Fibroblast of villous mesenchyme (primary cell): ENCODE measurements at regions not wholly inside any gene's neighbourhood (a gene's known extent, or its start where the extent isn't known, plus 50 kb on each side); places are given as distances from the start of the nearest gene placed in this dataset.

Experiments used
- DNase-seq: peaks from one replicate; pipeline ENCODE4 v3.0.0-alpha.2; 2010; ENCODE audit warnings: low read depth
- H3K4me3 ChIP-seq: 2 replicates; pipeline ENCODE4 v1.5.1; 2011; ENCODE audit warnings: low read depth, mild to moderate bottlenecking, low read length
- CTCF ChIP-seq: IDR thresholded peaks from 2 replicates; pipeline ENCODE4 v1.5.1; 2012; ENCODE audit warnings: low read depth, mild to moderate bottlenecking, low read length; ENCODE audit not compliant: insufficient read depth

DNA sequence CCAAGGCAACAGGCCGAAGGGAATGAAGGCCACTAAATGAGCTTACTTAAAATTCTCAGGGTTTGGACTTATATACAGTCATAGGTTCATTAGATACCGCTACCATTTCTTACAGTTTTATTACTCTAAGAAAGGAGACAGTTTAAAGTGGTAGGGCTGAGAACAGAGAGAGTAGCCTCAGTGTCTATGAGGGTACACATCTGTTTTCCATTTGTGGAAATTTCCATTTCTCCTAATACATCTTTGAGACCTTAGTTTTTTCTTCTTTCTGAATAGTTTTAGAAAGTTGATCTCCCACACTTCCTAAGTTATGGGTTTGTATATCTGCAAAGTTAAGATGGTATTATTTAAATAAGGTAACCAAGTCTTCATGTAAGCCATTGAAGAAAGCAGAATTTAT is 1279.1 kb downstream of the NCAM2 start:
- TF ChIP-seq CTCF = no peak
- DNase-seq = no peak
- H3K4me3 ChIP-seq = no peak overlapping the region

DNA sequence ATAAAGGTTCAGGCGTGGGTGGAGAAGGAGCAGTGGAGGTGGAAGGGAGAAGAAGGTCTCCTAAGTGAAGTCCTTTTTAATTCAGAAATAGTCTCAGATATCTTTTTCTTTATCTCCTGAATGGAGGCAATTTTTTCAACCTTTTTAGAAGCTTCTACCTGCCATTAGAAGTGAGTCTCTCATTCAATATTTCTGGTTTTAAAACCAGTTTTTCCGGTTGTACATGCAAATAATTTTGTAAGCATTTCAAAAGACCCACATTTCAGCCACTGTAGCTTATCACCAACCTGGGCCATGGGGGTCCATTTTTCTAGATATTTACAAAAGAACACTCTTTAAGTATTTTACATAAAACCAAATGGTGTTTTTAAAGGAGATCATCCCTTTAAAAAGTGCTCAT is 1280.2 kb downstream of the NCAM2 start:
- no peak overlapping the region for H3K4me3 ChIP-seq
- DNase-seq = no peak
- no peak for TF ChIP-seq CTCF

DNA sequence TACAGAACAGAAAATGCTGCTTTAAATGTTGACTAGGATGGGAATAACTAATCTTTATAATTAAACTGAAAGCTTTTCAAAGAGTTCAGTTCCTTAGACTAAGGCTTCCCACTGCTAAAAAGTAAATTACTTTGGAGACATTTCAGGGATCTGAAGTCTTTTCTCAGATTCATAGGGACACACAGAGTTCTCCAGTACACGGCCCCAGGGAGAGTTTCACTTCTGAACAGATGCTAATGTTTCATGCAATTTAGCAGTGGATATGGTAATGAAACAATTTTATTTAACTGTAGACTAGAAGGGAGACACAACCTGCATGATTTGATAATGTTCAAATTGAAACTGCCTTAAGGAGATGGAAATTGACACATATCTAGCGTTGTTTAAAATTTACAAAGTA is 1282.6 kb downstream of the NCAM2 start:
- TF ChIP-seq CTCF = no peak
- DNase-seq = no peak
- H3K4me3 ChIP-seq = no peak overlapping the region

DNA sequence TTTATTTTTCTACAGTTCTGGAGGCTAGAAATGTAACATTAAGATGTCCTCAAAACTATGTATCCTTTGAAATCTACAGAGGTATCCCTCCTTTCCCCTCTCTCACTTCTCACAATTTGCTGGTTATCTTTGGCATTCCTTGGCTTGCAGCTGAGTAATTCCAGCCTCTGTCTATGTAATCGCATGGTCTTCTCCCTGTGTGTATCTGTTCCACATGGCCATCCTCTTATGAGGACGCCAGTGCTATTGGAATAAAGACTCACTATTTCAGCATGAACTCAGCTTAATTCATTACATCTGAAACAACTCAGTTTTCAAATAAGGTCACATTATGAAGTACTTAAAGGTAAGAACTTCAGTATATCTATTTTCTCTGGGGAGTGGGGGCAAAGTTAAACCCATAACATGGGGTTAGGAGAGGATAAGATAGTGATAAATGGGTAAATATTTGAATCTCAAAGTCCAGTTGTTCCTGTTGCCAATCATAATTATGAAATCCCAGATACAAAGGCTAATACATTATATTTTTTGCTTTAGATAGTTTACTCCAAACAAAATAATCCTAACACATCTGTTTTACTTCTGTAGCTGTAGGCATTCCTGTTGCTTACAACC is 1290.8 kb downstream of the NCAM2 start:
- TF ChIP-seq CTCF = no peak

DNA sequence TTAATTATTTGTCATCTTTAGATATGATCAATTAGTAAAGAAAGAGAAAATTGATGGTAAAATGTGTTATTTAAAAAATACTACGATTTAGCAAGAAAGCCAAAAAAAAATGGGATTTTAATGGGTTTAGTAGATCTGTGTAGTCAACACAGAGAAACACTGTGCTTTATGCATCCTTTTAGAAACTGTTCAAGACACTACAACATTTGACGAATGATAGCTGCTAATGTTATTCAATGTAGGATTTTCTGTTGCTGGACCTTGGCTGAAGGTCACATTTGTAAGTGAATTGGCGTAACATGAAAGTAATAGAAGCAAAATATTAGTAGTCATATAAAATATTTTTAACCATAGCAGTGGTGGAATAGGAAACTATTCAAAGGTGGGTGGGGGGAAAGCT is 1293.9 kb downstream of the NCAM2 start:
- no peak for DNase-seq
- H3K4me3 ChIP-seq = no peak overlapping the region
- no peak for TF ChIP-seq CTCF

More for the DNA sequence above, 1290.8 kb downstream of the NCAM2 start:
- DNase-seq = no peak
- no peak overlapping the region for H3K4me3 ChIP-seq

- DNase-seq = no peak
- no peak overlapping the region for H3K4me3 ChIP-seq
- no peak for TF ChIP-seq CTCF
Measured at GRCh38 chr21:22297575-22297974, 1299.4 kb downstream of the NCAM2 start.
